ENCODE measurements at regions not wholly inside any gene's neighbourhood (a gene's known extent, or its start where the extent isn't known, plus 50 kb on each side); places are given as distances from the start of the nearest gene placed in this dataset.
"Not testable (repeated sequence)": the region's sequence is repeated elsewhere in the genome, so short reads cannot be mapped to it uniquely, and the experiment has no call there.

- DNase-seq (ENCODE audit: low spot score) = no peak
Observed at GRCh38 chr14:87630846-87631245, 362.1 kb downstream of the GALC start.

- no peak for DNase-seq (ENCODE audit: low spot score)
Observed at GRCh38 chr14:87629788-87630187, 363.2 kb downstream of the GALC start.

GRCh38 chr14:87628780-87629179 is 364.2 kb downstream of the GALC start:
- DNase-seq (ENCODE audit: low spot score) = no peak

- DNase-seq (ENCODE audit: low spot score) = no peak
Observed at GRCh38 chr14:87628129-87628528, 364.9 kb downstream of the GALC start.

GRCh38 chr14:87626266-87626665 is 366.7 kb downstream of the GALC start:
- DNase-seq (ENCODE audit: low spot score) = no peak

- no peak for DNase-seq (ENCODE audit: low spot score)
Observed at GRCh38 chr14:87623616-87624015, 369.4 kb downstream of the GALC start.

- no peak for DNase-seq (ENCODE audit: low spot score)
Observed at GRCh38 chr14:87617079-87617478, 375.9 kb downstream of the GALC start.

- peak; percentile 57 for DNase-seq (ENCODE audit: low spot score)
Observed at GRCh38 chr14:87615822-87616679, 376.9 kb downstream of the GALC start.

- DNase-seq (ENCODE audit: low spot score) = no peak
Observed at GRCh38 chr14:87615047-87615446, 377.9 kb downstream of the GALC start.

- no peak for DNase-seq (ENCODE audit: low spot score)
Observed at GRCh38 chr14:87613881-87614280, 379.1 kb downstream of the GALC start.

- DNase-seq (ENCODE audit: low spot score) = not testable (repeated sequence)
Observed at GRCh38 chr14:87607056-87607455, 385.9 kb downstream of the GALC start.

- no peak for DNase-seq (ENCODE audit: low spot score)
Observed at GRCh38 chr14:87601036-87601435, 391.9 kb downstream of the GALC start.

- DNase-seq (ENCODE audit: low spot score) = no peak
Observed at GRCh38 chr14:87600240-87600639, 392.7 kb downstream of the GALC start.

GRCh38 chr14:87581298-87581697 is 411.7 kb downstream of the GALC start:
- DNase-seq (ENCODE audit: low spot score) = no peak

- no peak for DNase-seq (ENCODE audit: low spot score)
Observed at GRCh38 chr14:87579036-87579435, 413.9 kb downstream of the GALC start.

- no peak for DNase-seq (ENCODE audit: low spot score)
Observed at GRCh38 chr14:87575378-87575777, 417.6 kb downstream of the GALC start.

- no peak for DNase-seq (ENCODE audit: low spot score)
Observed at GRCh38 chr14:87573591-87573990, 419.4 kb downstream of the GALC start.

GRCh38 chr14:87567618-87568295 is 425.2 kb downstream of the GALC start:
- DNase-seq (ENCODE audit: low spot score) = no peak

- DNase-seq (ENCODE audit: low spot score) = no peak
Observed at GRCh38 chr14:87566991-87567390, 426.0 kb downstream of the GALC start.

GRCh38 chr14:87547536-87547935 is 445.4 kb downstream of the GALC start:
- no peak for DNase-seq (ENCODE audit: low spot score)

- no peak for DNase-seq (ENCODE audit: low spot score)
Observed at GRCh38 chr14:87542288-87542687, 450.7 kb downstream of the GALC start.

- no peak for DNase-seq (ENCODE audit: low spot score)
Observed at GRCh38 chr14:87540339-87540738, 452.6 kb downstream of the GALC start.

GRCh38 chr14:87529081-87529480 is 463.9 kb downstream of the GALC start:
- no peak for DNase-seq (ENCODE audit: low spot score)

GRCh38 chr14:87526731-87527130 is 466.3 kb downstream of the GALC start:
- DNase-seq (ENCODE audit: low spot score) = no peak
